MM.1S (cell line): ENCODE measurements at regions not wholly inside any gene's neighbourhood (a gene's known extent, or its start where the extent isn't known, plus 50 kb on each side); places are given as distances from the start of the nearest gene placed in this dataset.

ENCODE experiments used
- DNase-seq: peaks from one replicate; pipeline ENCODE4 v3.0.0-alpha.2; 2015
- H2AFZ ChIP-seq: fragments of 300-600 bp; sonication (generic); 2 replicates; pipeline ENCODE4 v1.6.0; 2016; ENCODE audit warnings: antibody characterized with exemption, low read length
- H3F3A ChIP-seq: fragments of 300-600 bp; sonication (generic); 2 replicates; pipeline ENCODE4 v1.6.1; 2016; ENCODE audit warnings: mild to moderate bottlenecking, antibody characterized with exemption, low read length, moderate library complexity, mixed read lengths; ENCODE audit not compliant: insufficient read depth
- H3K27ac ChIP-seq: fragments of 300-600 bp; sonication (generic); 2 replicates; pipeline ENCODE4 v1.5.1; 2016; ENCODE audit warnings: mild to moderate bottlenecking, low read length
- H3K27me3 ChIP-seq: fragments of 300-600 bp; sonication (generic); replicated peaks from 2 replicates; pipeline ENCODE4 v1.6.0; 2016; ENCODE audit warnings: low read length; ENCODE audit not compliant: insufficient read depth
- H3K36me3 ChIP-seq: fragments of 300-600 bp; sonication (generic); replicated peaks from 2 replicates; pipeline ENCODE4 v1.6.1; 2016; ENCODE audit warnings: mild to moderate bottlenecking, low read length, mixed read lengths; ENCODE audit not compliant: insufficient read depth
- H3K4me1 ChIP-seq: fragments of 300-600 bp; sonication (generic); 2 replicates; pipeline ENCODE4 v1.6.1; 2016; ENCODE audit warnings: low read length, mixed read lengths
- H3K4me2 ChIP-seq: fragments of 300-600 bp; sonication (generic); 2 replicates; pipeline ENCODE4 v1.6.0; 2016; ENCODE audit warnings: low read depth, low read length
- H3K4me3 ChIP-seq: fragments of 300-600 bp; sonication (generic); 2 replicates; pipeline ENCODE4 v1.5.1; 2016; ENCODE audit warnings: low read length, mixed read lengths
- H3K79me2 ChIP-seq: fragments of 300-600 bp; sonication (generic); 2 replicates; pipeline ENCODE4 v1.6.1; 2016; ENCODE audit warnings: mixed run types, low read length, mixed read lengths
- H3K9ac ChIP-seq: fragments of 300-600 bp; sonication (generic); 2 replicates; pipeline ENCODE4 v1.6.1; 2016; ENCODE audit warnings: low read length, mixed read lengths
- H3K9me2 ChIP-seq: fragments of 300-600 bp; sonication (generic); replicated peaks from 2 replicates; pipeline ENCODE4 v1.6.1; 2016; ENCODE audit warnings: mild to moderate bottlenecking, low read length, mixed read lengths; ENCODE audit not compliant: insufficient read depth
- H3K9me3 ChIP-seq: fragments of 300-600 bp; sonication (generic); replicated peaks from 2 replicates; pipeline ENCODE4 v1.6.1; 2016; ENCODE audit warnings: mild to moderate bottlenecking, low read length, mixed read lengths; ENCODE audit not compliant: insufficient read depth
- H4K20me1 ChIP-seq: fragments of 300-600 bp; sonication (generic); 2 replicates; pipeline ENCODE4 v1.6.1; 2016; ENCODE audit warnings: mild to moderate bottlenecking, low read length, moderate library complexity, mixed read lengths; ENCODE audit not compliant: insufficient read depth
- CTCF ChIP-seq: fragments of 300-600 bp; sonication (generic); IDR thresholded peaks from 2 replicates; pipeline ENCODE4 v1.5.1; 2016; ENCODE audit warnings: antibody characterized with exemption, low read length, mixed read lengths
- EZH2 ChIP-seq: fragments of 300-600 bp; sonication (generic); optimal IDR thresholded peaks from 2 replicates; pipeline ENCODE3; 2017; ENCODE audit warnings: low read depth, mild to moderate bottlenecking, antibody characterized with exemption, low read length, mixed read lengths
- EZH2phosphoT487 ChIP-seq: fragments of 300-600 bp; sonication (generic); IDR thresholded peaks from 2 replicates; pipeline ENCODE4 v1.6.1; 2018; ENCODE audit warnings: antibody characterized with exemption, low read length

DNA sequence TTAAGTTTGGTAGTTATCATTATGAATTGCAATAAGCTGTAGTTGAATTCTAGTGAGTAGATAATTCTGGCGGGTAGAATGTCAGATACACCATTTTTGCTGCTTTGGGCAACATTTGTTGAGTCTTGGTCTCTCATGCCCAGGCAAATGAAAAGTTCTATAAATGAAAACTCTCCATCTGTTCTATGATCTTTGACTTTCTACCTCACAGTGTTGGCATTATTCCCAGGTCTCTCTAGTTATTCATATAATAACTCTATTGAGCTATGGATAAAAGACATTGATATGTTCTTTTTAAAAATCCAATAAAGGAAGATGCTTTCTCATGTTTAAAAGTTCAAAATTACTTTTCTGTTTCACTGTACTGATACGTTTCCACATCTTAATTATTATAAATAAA, 415.3 kb upstream of the SEMA3D start:
- TF ChIP-seq EZH2phosphoT487 (no peak), EZH2 (no peak), CTCF (no peak)
- Histone ChIP-seq H3K4me2 (no peak overlapping the region), H3K9me2 (no peaks in the 10 kb centered on the region), H3K9me3 (no peaks in the 10 kb centered on the region; the same call in 1 of the 2 replicates), H3K4me3 (no peak overlapping the region), H3K4me1 (no peaks in the 10 kb centered on the region), H3K27ac (no peak overlapping the region), H3K9ac (no peak overlapping the region), H3K27me3 (no peaks in the 10 kb centered on the region), H4K20me1 (no peaks in the 10 kb centered on the region), H3K36me3 (no peaks in the 10 kb centered on the region), H3K79me2 (no peaks in the 10 kb centered on the region), H3F3A (no peaks in the 10 kb centered on the region), H2AFZ (no peak overlapping the region)
- no peak for DNase-seq

GRCh38 chr7:85600395-85600794, 413.5 kb upstream of the SEMA3D start:
- Histone ChIP-seq H2AFZ (no peak overlapping the region), H3K4me1 (no peaks in the 10 kb centered on the region), H3K9me2 (no peaks in the 10 kb centered on the region), H3K27ac (no peak overlapping the region), H3K79me2 (no peaks in the 10 kb centered on the region), H4K20me1 (no peaks in the 10 kb centered on the region), H3K4me2 (no peak overlapping the region), H3F3A (no peaks in the 10 kb centered on the region), H3K27me3 (no peaks in the 10 kb centered on the region), H3K9me3 (no peaks in the 10 kb centered on the region; the same call in 1 of the 2 replicates), H3K9ac (no peak overlapping the region), H3K36me3 (no peaks in the 10 kb centered on the region), H3K4me3 (no peak overlapping the region)
- TF ChIP-seq EZH2: no peak
- no peak for TF ChIP-seq CTCF
- no peak for TF ChIP-seq EZH2phosphoT487
- no peak for DNase-seq

- H3K4me3 ChIP-seq: no peak overlapping the region
- no peak overlapping the region for H3K27ac ChIP-seq
- H3K79me2 ChIP-seq: no peaks in the 10 kb centered on the region
- H3F3A ChIP-seq: no peaks in the 10 kb centered on the region
- no peaks in the 10 kb centered on the region for H4K20me1 ChIP-seq
- DNase-seq: no peak
- TF ChIP-seq EZH2phosphoT487 (no peak), EZH2 (no peak), CTCF (no peak)
- no peak overlapping the region for H2AFZ ChIP-seq
- no peak overlapping the region for H3K4me2 ChIP-seq
- no peaks in the 10 kb centered on the region for H3K4me1 ChIP-seq
- H3K27me3 ChIP-seq: no peaks in the 10 kb centered on the region
- H3K9me2 ChIP-seq: no peaks in the 10 kb centered on the region
- no peaks in the 10 kb centered on the region for H3K9me3 ChIP-seq
- no peaks in the 10 kb centered on the region for H3K36me3 ChIP-seq
- no peak overlapping the region for H3K9ac ChIP-seq
Measured at GRCh38 chr7:85596827-85597226, 410.0 kb upstream of the SEMA3D start.
